K562 (cell line): ENCODE measurements at regions not wholly inside any gene's neighbourhood (a gene's known extent, or its start where the extent isn't known, plus 50 kb on each side); places are given as distances from the start of the nearest gene placed in this dataset.

ENCODE experiments used
- ATAC-seq: fragments of 200-7000 bp; cut with Tn5 transposase; 3 replicates; pipeline ENCODE4 v1.9.1; 2020; ENCODE audit warnings: moderate library complexity
- BruUV-seq: library from RNA; stranded (reverse); fragments of 400-500 nt; replicated peaks from 2 replicates; lab custom pipeline; 2021; lab: Mats Ljungman, UMichigan
- CTCF ChIA-PET: fragments of 300-600 bp; formaldehyde crosslinking; extraction: SDS; loops from one replicate; lab custom pipeline; 2021; ENCODE audit warnings: low intra/inter-chr PET ratio; lab: Yijun Ruan, JAX
- POLR2A ChIA-PET: fragments of 300-600, 350-650 bp; sonication (Branson Sonifier 250); formaldehyde crosslinking; extraction: SDS; loops from one replicate; lab custom pipeline; 2021; ENCODE audit warnings: antibody characterized with exemption, inconsistent platforms; lab: Yijun Ruan, JAX
- DNase-seq, 4 experiments: peaks; one replicate each; pipeline versions ENCODE4 v3.0.0 to v3.0.0-alpha.2; 2011 to 2018; ENCODE audit warnings: low spot score in 3 of 4, mixed read lengths in 3 of 4; ENCODE audit errors: extremely low read depth in 1 of 4
- FAIRE-seq: peaks from 2 replicates; lab custom pipeline; 2011; peaks lifted over from hg19 to GRCh38; lab: Jason Lieb, UNC
- H2AFZ ChIP-seq: 2 replicates; pipeline ENCODE4 v1.6.0; 2011; ENCODE audit warnings: low read depth, low read length, control low read depth, inconsistent platforms
- H3K27ac ChIP-seq: fragments of 200-600 bp; 3 replicates; pipeline ENCODE4 v1.8.0; 2011; ENCODE audit warnings: low read depth, mild to moderate bottlenecking, control low read depth, inconsistent platforms, low read length, moderate library complexity, mixed read lengths; ENCODE audit errors: extremely low read depth
- H3K27me3 ChIP-seq, 2 experiments: fragments of 300-600 bp in 1 of 2; 2 replicates in 1 of 2; 3 replicates in 1 of 2; pipeline versions ENCODE4 v1.6.0 to v1.8.0; 2011; ENCODE audit warnings: inconsistent platforms in 2 of 2, low read length in 2 of 2, mild to moderate bottlenecking in 1 of 2, mixed read lengths in 1 of 2, moderate library complexity in 1 of 2; ENCODE audit not compliant: control insufficient read depth in 2 of 2, insufficient read depth in 2 of 2
- H3K36me3 ChIP-seq: fragments of 300-600 bp; 3 replicates; pipeline ENCODE4 v1.8.0; 2011; ENCODE audit warnings: mild to moderate bottlenecking, low read length, inconsistent platforms; ENCODE audit not compliant: control insufficient read depth, insufficient read depth
- H3K4me1 ChIP-seq, 2 experiments: fragments of 200-600 bp in 1 of 2; replicated peaks in 1 of 2; 2 replicates in 1 of 2; 3 replicates in 1 of 2; pipeline versions ENCODE4 v1.5.1 to v1.8.0; 2011; ENCODE audit warnings: inconsistent platforms in 2 of 2, low read length in 2 of 2, mild to moderate bottlenecking in 1 of 2, mixed read lengths in 1 of 2, moderate library complexity in 1 of 2; ENCODE audit not compliant: control insufficient read depth in 2 of 2, insufficient read depth in 2 of 2
- H3K4me2 ChIP-seq: 2 replicates; pipeline ENCODE4 v1.6.1; 2011; ENCODE audit warnings: low read length, control low read depth, inconsistent platforms, mixed read lengths; ENCODE audit not compliant: insufficient read depth
- H3K4me3 ChIP-seq: fragments of 200-600 bp; sonication (generic), shearing (Covaris generic); 2 replicates; pipeline ENCODE4 v1.5.1; 2016; ENCODE audit warnings: control low read depth, inconsistent platforms
- H3K79me2 ChIP-seq: fragments of 200-600 bp; 3 replicates; pipeline ENCODE4 v1.8.0; 2011; ENCODE audit warnings: low read length, inconsistent platforms; ENCODE audit not compliant: control insufficient read depth, insufficient read depth
- H3K9ac ChIP-seq, 2 experiments: 2 replicates each; pipeline versions ENCODE4 v1.6.0 to v1.6.1; 2011; ENCODE audit warnings: low read depth in 2 of 2, low read length in 2 of 2, control low read depth in 1 of 2, inconsistent platforms in 1 of 2, mild to moderate bottlenecking in 1 of 2, mixed read lengths in 1 of 2; ENCODE audit not compliant: insufficient read depth in 1 of 2
- H3K9me1 ChIP-seq: one replicate; pipeline ENCODE4 v1.6.0; 2011; ENCODE audit warnings: inconsistent platforms, mild to moderate bottlenecking, low read length, moderate library complexity; ENCODE audit not compliant: control insufficient read depth, insufficient read depth
- H3K9me3 ChIP-seq: replicated peaks from 2 replicates; pipeline ENCODE4 v1.5.1; 2011; ENCODE audit warnings: low read depth, low read length, inconsistent platforms; ENCODE audit not compliant: control insufficient read depth, insufficient read depth
- H4K20me1 ChIP-seq: replicated peaks from 2 replicates; pipeline ENCODE4 v1.6.1; 2011; ENCODE audit warnings: low read length, inconsistent platforms, mixed read lengths; ENCODE audit not compliant: control insufficient read depth, insufficient read depth
- EGR1 ChIP-seq: fragments of 450-650 bp; conservative IDR thresholded peaks from 2 replicates; pipeline ENCODE4 v1.6.1; 2017; ENCODE audit warnings: mild to moderate bottlenecking
- HNRNPL ChIP-seq: fragments of 200-400 bp; formaldehyde crosslinking; IDR thresholded peaks from 2 replicates; pipeline ENCODE4 v1.6.1; 2017; ENCODE audit warnings: low read depth, mild to moderate bottlenecking, low read length
- ZNF347 ChIP-seq: fragments of 450-650 bp; formaldehyde crosslinking; IDR thresholded peaks from 2 replicates; pipeline ENCODE4 v1.4.0; 2020; ENCODE audit warnings: low read depth, mild to moderate bottlenecking, moderate library complexity
- WGBS: fragments of 100-300 bp; shearing (Covaris generic); methylation state at CpG from one replicate; pipeline ENCODE4 v1.1.6; 2016; ENCODE audit warnings: low coverage, mixed read lengths; ENCODE audit not compliant: insufficient coverage; ENCODE audit errors: missing lambda C conversion rate; 5-methylcytosine and 5-hydroxymethylcytosine counted together
- in situ Hi-C: fragments of 300-500 bp; cut with MboI; formaldehyde crosslinking; loops from 4 replicates; pipeline ENCODE4 v1.15.0; 2018; ENCODE audit warnings: inconsistent platforms, mixed read lengths
- intact Hi-C: fragments of 100-400 bp; cut with micrococcal nuclease; formaldehyde crosslinking; loops from 2 replicates; pipeline ENCODE4 v1.14.2; 2022
- TF ChIP-seq, protein P1 (sequence below): fragments of 250-450 bp; sonication (Bioruptor Pico); IDR thresholded peaks from 2 replicates; pipeline ENCODE4 v1.5.0; 2020; ENCODE audit warnings: mild to moderate bottlenecking, borderline replicate concordance

DNA sequence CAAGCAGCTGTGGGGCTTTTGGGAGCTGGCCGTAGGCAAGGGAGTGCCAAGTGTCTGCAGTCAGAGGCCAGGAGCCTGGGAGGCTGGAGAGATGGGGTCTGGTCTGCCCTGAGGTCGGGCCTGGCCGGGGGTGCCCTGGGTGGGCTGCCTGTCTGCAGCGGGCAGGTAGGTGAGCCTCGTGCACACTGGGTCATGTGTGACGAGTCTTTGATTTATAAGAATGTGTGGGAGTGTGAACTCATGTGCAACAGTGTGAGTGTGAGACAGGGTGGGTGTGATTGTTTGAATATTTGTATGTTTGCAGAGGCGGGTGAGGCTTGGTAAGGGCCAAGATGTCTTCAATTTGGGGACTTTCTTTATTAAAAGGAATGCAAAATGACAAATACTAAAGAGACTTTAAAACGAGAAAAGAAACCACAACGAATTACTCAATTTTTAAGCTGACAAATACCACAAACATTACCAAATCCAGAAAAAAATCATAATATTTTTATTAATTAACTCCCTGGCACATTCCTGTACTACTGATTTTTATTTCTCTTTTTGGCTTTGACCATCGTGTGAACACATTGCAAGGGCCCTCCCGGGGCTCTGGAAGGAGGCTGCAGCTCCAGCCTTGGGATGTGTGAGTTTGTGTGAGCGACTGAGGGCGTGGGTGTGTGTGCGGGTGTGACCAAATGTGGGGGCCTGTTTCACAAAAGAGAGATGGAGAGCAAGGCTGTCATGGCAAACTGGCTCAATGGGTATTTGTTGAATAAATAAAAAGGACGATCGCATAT is 110.3 kb upstream of the WNT4 start:
- peaks cover 0 to 3% of the 10 kb centered on the region in 2 experiments; a peak in 1 of 5 replicates for H3K4me1 ChIP-seq
- no peak overlapping the region for H3K9ac ChIP-seq
- peaks cover 58 to 96% of the 10 kb centered on the region in 2 experiments for H3K27me3 ChIP-seq
- no peaks in the 10 kb centered on the region for H3K9me1 ChIP-seq
- CTCF ChIA-PET = no interaction called here
- H3K9me3 ChIP-seq = no peaks in the 10 kb centered on the region
- no peak overlapping the region for H3K27ac ChIP-seq
- FAIRE-seq (no peak), DNase-seq (no peak)
- H3K36me3 ChIP-seq = no peaks in the 10 kb centered on the region
- intact Hi-C loops = no loop called here
- H3K4me2 ChIP-seq = no peak overlapping the region
- BruUV-seq = no TSS peak
- under 1% methylated on average over 16 of the region's 16 CpGs for WGBS
- H4K20me1 ChIP-seq = peaks cover 6% of the 10 kb centered on the region; the same call in 1 of the 2 replicates
- POLR2A ChIA-PET = interaction anchor here (1.1 kb wide), 1 partner anchor 25 kb away, joined by 3 read pairs; no protein-coding TSS in a partner anchor
- H3K79me2 ChIP-seq = no peaks in the 10 kb centered on the region
- in situ Hi-C loops = no loop called here
- TF ChIP-seq, protein P1, sequence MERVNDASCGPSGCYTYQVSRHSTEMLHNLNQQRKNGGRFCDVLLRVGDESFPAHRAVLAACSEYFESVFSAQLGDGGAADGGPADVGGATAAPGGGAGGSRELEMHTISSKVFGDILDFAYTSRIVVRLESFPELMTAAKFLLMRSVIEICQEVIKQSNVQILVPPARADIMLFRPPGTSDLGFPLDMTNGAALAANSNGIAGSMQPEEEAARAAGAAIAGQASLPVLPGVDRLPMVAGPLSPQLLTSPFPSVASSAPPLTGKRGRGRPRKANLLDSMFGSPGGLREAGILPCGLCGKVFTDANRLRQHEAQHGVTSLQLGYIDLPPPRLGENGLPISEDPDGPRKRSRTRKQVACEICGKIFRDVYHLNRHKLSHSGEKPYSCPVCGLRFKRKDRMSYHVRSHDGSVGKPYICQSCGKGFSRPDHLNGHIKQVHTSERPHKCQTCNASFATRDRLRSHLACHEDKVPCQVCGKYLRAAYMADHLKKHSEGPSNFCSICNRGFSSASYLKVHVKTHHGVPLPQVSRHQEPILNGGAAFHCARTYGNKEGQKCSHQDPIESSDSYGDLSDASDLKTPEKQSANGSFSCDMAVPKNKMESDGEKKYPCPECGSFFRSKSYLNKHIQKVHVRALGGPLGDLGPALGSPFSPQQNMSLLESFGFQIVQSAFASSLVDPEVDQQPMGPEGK (CRISPR knock-in tag) = no peak
- TF ChIP-seq HNRNPL (no peak), EGR1 (peak; percentile 36; the same call in 1 of the 2 replicates), ZNF347 (CRISPR knock-in tag) (no peak)
- TF ChIP-seq, all 486 proteins: peak for 1
- H2AFZ ChIP-seq = no peak overlapping the region
- no peak for ATAC-seq
- no peak overlapping the region for H3K4me3 ChIP-seq
